Islet of Langerhans (tissue), 1 donor: ENCODE measurements at regions not wholly inside any gene's neighbourhood (a gene's known extent, or its start where the extent isn't known, plus 50 kb on each side); places are given as distances from the start of the nearest gene placed in this dataset.

ENCODE experiments used
- FAIRE-seq: peaks from one replicate; lab custom pipeline; 2011; peaks lifted over from hg19 to GRCh38; lab: Jason Lieb, UNC

- no peak for FAIRE-seq
Measured at GRCh38 chr14:97446087-97446486, 648.9 kb downstream of the VRK1 start.

DNA sequence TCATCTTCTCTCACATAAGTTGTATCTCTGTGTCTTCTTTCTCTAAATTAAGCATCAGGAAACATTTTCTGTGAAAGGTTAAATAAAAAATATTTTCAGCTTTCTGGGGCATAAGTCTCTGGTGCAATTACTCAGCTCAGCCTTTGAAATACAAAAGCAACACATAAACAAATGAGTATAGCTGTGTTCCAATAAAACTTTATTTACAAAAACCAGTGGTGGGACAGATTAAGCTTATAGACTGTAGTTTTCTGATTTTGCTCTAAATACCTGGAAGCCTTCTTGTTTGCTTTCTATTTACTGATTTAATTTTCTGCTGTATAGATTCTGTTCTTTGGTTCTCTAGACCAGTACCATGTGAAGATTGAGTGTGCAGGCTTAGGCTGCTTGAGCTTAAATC is 655.1 kb downstream of the VRK1 start:
- no peak for FAIRE-seq

GRCh38 chr14:97453991-97454390 is 656.8 kb downstream of the VRK1 start:
- FAIRE-seq, result no peak

DNA sequence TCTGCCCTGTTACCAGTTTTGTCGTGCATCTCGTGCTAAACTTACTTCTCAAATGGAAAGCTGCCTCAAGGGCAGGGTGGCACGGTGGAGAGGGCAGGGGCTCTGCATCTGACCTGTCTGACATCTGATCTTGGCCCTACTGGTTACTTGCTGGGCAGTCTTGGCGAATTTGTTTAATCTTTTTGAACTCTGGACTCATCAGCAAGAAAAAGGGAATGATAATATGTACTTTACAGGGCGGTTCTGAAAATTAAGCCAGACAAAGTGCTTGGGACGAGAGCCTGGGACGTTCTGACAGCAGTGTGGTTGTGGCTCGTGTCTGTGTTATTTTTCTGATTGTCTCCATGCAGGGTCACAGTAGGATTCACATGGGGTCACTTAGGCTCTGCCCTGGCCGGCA is 659.3 kb downstream of the VRK1 start:
- no peak for FAIRE-seq

GRCh38 chr14:97456958-97457357 is 659.8 kb downstream of the VRK1 start:
- FAIRE-seq, result no peak

- FAIRE-seq, result no peak
Measured at GRCh38 chr14:97457575-97458085, 660.4 kb downstream of the VRK1 start.

DNA sequence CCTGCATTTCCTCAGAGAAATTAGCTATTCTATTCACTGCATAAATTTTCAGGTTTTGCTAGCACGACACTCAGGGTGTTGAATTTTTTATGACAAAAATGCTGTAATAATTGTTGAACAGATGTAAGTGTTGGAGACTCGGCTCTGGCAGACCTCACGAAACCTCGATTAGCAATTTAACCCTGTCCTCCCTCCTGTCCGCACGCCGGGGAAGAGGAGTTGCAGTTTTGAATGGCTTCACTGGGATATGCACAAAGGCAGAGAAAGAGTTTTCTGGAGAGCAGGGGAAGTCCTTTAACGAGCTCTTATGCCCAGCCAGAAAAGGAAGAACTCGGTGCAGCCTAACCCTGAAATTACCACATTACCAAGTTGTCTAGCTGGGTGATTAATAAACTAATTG is 661.1 kb downstream of the VRK1 start:
- FAIRE-seq, result no peak

DNA sequence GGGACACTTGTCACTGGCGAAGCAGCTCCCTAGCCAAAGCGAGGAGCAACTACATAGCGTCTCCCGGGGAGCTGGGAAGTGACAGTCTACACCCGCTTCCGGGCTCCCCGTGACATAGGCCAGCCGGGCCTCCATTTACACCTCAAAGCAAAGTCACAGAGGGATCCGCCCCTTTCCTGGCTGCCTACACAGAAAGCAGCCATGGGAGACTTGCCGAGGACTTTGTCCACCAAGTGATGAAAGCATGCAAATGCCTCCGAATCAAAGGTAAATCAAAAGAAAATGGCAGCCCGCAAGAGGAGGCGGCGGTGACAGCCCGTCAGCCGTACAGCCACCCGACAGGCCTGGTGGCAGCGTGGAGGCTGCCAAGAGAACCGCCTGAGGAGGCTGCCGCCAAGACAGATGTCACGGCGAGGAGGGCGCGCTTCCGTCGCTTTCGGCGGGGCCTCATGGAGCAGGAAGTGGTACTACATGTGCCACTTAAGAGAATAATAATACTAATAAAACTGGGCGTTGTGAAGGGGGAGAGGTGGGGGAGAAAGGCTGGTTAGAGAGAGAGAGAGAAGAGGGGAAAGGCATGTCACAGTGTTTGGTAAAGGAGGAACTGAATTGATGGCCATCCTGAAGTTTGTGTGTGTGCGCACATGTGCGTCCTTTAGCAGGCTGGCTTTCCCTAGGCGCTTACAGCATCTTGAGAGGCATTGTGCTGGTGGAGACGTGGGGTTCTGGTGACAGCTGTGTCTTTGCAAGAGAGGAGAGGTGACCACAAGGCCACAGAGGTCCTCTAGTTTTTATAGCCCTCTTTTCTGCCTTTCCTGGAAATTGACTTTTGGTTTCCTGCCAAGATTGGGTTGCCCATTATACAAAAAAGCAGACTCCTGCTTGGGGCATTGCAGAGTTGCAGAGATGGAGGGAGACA is 661.7 kb downstream of the VRK1 start:
- no peak for FAIRE-seq

GRCh38 chr14:97462081-97462480 is 664.9 kb downstream of the VRK1 start:
- no peak for FAIRE-seq

- FAIRE-seq, result no peak
Measured at GRCh38 chr14:97468220-97468619, 671.0 kb downstream of the VRK1 start.

GRCh38 chr14:97477353-97477752 is 680.2 kb downstream of the VRK1 start:
- no peak for FAIRE-seq

GRCh38 chr14:97485201-97485600 is 688.0 kb downstream of the VRK1 start:
- FAIRE-seq, result no peak

- FAIRE-seq, result no peak
Measured at GRCh38 chr14:97486601-97487120, 689.5 kb downstream of the VRK1 start.

GRCh38 chr14:97489750-97490149 is 692.6 kb downstream of the VRK1 start:
- FAIRE-seq, result no peak

- FAIRE-seq, result no peak
Measured at GRCh38 chr14:97490521-97491070, 693.4 kb downstream of the VRK1 start.

DNA sequence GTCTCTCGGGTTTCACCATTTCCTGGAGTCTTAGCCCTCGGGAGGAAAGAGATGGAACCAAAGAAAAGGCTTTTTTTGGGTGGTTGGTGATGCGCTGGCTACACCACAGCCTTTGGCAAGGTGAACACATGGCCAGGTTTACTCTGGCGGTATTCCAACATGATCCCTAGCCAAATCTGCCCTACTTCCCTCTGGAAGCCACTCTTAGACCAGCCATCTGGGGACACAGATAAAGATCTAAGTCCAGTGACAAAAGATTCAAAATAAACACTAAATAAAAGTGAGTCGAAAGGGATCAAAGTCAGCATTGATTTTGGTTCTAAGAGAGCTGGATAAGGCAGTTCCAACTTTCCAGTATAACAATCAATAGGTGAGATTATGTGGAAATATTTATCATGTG is 694.5 kb downstream of the VRK1 start:
- no peak for FAIRE-seq

- FAIRE-seq, result no peak
Measured at GRCh38 chr14:97499790-97500481, 702.8 kb downstream of the VRK1 start.

GRCh38 chr14:97506626-97507025 is 709.4 kb downstream of the VRK1 start:
- no peak for FAIRE-seq

- no peak for FAIRE-seq
Measured at GRCh38 chr14:97513891-97514290, 716.7 kb downstream of the VRK1 start.

- no peak for FAIRE-seq
Measured at GRCh38 chr14:97517566-97518234, 720.5 kb downstream of the VRK1 start.

- FAIRE-seq, result no peak
Measured at GRCh38 chr14:97523936-97524335, 726.8 kb downstream of the VRK1 start.

DNA sequence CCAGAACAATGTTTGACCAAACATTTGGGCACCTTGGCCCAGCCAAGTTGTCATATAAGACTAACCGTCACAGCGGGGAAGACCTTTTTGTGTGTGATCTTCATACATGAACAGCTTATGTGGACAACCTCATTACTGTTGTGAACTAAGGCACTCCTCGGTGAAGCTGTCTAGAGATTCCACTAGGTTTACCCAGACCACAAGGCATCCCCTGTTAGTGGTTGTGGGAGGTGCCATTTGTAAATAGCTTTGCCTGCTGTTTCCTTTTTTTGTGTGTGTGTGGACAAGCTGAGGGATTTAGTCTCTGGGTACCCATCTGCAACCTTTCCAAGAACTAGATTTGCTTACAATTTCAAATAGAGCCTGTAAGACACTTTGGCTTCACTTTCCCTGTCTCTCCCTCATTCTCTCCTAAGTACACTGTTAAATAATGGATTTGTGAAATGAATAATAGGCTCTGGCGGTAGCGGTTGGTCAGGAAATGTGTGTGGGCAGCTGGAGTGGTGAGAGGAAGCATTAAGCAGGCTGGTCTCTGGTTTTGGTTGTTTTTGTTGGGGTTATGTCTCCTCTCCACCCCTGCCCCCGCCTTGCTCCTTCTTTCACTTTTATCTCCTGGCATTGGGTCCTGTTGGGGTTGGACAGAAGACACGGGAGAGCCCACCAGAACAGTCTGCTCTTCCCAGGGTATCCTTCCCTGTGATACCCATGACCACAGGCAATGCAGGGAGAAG is 727.6 kb downstream of the VRK1 start:
- no peak for FAIRE-seq
